Stimulated activated CD8-positive, alpha-beta memory T cell treated with anti-CD3 and anti-CD28 coated beads, Interleukin-4, amount 100 ng/mL, for 1 hour (primary cell): ENCODE measurements at regions not wholly inside any gene's neighbourhood (a gene's known extent, or its start where the extent isn't known, plus 50 kb on each side); places are given as distances from the start of the nearest gene placed in this dataset.

Source experiments
- DNase-seq, 2 donors: peaks; one replicate each; pipeline ENCODE4 v3.0.0-alpha.2; 2020; ENCODE audit warnings: low read depth in 2 of 2, low spot score in 1 of 2

- no peak for DNase-seq
Measured at GRCh38 chr6:139690007-139690406, 315.6 kb upstream of the CITED2 start.

DNA sequence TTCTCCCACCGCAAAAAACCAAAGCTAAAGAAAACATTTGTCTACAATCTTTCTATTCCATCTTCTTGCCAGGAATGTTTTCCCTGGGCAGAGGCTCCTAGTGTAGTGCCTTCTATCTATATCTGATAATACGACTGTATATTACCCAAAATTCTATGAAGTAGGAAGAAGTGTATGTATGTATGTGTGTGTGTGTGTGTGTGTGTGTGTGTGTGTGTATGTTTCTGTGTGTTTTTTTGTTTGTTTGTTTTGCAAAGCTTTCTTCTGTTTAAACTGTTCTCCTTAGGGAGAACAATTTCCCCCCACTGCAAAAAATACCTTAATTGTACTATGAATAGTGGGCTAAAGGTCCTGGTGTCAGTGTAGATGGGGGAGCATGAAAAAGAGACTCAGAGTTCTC, 312.6 kb upstream of the CITED2 start:
- DNase-seq = no peak

- no peak for DNase-seq
Measured at GRCh38 chr6:139686308-139686707, 311.9 kb upstream of the CITED2 start.

- no peak for DNase-seq
Measured at GRCh38 chr6:139685009-139685408, 310.6 kb upstream of the CITED2 start.

- no peak for DNase-seq
Measured at GRCh38 chr6:139680819-139681218, 306.4 kb upstream of the CITED2 start.

- no peak for DNase-seq
Measured at GRCh38 chr6:139679516-139680179, 305.2 kb upstream of the CITED2 start.

DNA sequence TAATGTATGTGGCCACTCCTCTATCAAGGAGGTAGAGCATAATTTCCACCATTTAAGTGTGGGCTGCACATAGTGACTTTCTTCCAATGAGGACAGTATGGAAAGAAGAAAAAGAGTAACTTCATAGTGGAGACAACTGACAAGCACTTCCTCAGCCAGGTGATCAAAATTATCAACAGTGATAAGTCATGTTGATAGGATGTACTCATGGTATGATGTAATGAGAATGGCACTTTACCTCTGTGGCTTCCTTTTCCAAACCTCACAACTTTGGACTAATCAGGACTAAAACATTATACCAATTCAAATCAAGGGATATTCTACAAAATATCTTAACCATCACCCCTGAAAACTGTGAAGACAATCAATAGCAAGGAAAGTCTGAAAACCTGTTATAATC, 302.3 kb upstream of the CITED2 start:
- no peak for DNase-seq

DNA sequence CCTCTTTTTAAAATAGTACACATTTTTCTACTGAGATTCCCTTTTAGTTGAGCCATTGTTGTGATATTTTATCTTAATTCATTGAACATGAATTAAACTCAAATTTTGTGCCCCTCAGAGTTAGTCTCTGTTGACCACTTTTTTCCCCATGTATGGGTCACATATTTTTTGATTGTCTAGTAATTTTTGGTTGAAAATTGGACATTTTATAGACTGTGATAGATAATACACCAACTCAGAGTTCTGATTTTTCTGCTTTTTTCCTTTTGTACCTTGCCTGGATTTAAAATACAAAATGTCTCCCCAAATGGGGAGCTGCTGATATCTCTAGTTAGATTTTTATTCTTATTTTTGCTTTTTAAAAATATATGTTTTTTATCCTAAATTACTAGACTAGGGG, 291.8 kb upstream of the CITED2 start:
- no peak for DNase-seq

- no peak for DNase-seq
Measured at GRCh38 chr6:139663996-139664395, 289.5 kb upstream of the CITED2 start.

DNA sequence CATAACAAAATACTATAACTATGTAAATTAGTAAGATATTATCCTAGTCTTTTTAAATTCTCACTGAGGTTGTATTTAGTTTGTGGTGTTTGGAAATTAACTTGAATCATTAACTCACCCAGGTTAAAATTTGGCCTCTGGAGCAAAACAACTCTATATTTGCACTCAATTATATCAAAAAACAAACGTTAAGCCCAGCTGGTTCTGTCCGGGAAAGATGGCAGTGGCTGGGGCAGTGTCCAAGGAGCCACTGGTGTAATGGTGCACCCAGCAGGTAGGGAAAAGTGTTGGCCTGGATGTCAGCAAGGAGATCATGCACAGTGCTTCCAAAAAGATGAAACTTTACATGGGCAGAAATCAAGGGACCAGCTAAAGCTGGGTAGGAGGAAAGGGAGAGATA, 285.3 kb upstream of the CITED2 start:
- DNase-seq = no peak

GRCh38 chr6:139659196-139659595, 284.7 kb upstream of the CITED2 start:
- DNase-seq = no peak

GRCh38 chr6:139657119-139657518, 282.7 kb upstream of the CITED2 start:
- no peak for DNase-seq

- DNase-seq = no peak
Measured at GRCh38 chr6:139655783-139656705, 281.6 kb upstream of the CITED2 start.

DNA sequence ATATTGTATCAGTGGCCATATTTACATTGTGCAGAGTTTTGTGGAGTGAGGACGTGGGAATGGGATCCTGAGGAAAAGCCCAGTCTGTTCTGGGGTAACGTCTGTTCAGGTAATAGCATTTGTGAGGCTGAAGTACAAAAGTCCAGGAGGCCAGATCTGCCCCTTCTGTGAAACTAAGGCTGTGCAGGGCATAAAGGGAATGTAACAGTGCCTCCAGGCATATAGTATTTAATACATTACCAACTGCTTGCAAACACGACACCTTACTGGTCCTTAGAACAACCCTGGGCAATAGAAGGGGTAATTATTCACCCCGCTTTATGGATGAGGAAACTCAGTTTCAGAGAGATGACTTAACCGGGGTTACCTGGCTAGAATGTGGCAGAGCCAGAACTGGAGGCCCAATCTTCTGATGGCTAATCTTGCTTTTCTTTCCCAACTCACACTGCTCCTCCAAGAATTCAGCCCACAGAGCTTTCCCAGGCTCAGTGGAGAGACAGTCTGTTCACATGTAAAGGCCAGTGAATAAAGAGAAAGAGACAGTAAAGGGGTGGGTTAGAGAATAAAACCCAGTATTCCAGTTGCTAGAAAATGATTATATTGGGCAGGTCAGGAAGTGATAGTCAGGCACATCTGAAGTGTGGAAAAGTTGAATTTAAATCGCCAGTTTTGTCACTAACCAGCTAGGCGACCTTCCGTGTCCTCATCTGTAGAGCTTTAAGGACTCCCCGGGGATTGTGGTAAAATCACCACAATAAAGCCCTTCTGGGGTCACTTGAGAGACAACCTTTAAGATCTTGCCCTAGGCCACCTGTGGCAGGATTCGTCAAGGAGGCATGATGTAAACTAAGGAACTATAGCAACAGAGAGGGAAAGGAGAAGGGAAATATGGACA, 280.7 kb upstream of the CITED2 start:
- no peak for DNase-seq

DNA sequence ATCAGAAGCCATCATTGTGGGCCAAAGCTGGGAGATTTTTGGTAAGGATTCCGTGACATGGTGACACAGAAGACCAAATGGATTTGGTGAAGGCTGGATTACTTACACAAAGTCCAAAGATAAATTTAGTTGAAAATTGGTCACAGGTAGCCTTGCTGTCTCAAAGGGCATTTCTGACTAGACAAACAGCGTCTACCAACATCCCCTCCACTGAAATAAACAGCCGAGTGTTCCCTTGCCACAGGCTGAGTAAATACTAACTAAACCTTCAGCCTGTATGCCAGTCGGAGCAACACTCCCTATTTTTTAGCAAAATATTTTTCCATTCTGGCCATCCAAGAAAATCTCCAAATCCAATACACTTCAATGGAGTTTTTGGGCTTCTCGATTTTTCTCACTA, 279.9 kb upstream of the CITED2 start:
- no peak for DNase-seq

DNA sequence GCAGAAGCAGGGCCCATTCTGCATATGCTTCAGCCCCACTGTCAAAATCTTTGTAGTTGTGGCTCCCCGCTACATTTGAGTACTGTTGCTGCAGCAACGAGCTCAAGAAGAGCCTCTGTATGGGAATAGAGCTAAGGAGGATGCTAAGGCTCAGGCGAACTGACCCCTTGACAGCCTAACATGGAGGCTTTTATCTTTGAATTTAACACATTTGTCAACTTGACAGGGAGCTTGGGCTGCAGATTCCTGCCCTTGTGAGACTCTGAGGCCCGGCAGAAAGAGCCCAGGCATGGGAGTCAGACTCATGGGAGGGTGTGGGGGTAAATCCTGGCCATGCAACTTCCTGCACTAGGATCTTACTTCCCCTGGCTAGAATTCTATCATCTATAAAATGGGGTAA, 278.7 kb upstream of the CITED2 start:
- no peak for DNase-seq

DNA sequence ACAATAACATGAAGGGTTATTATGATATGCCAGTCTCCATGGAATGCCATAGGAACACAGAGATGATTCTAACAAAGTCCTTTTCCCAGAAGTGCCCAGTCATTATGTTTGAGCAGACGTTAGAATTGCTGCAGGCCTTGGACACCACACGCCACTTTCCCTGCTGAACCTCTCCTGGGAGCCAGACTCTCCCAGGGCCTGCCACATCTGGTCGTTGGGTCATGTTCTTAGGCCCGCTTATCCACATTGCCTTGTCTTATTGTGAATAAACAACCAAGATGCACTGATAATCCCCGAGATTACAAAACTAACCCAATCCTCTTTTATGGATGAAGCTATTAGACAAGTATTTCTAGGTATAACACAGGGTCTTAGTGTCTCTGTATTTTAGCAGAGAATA, 276.5 kb upstream of the CITED2 start:
- no peak for DNase-seq

- DNase-seq = no peak
Measured at GRCh38 chr6:139649732-139650131, 275.3 kb upstream of the CITED2 start.

- no peak for DNase-seq
Measured at GRCh38 chr6:139649128-139649527, 274.7 kb upstream of the CITED2 start.

DNA sequence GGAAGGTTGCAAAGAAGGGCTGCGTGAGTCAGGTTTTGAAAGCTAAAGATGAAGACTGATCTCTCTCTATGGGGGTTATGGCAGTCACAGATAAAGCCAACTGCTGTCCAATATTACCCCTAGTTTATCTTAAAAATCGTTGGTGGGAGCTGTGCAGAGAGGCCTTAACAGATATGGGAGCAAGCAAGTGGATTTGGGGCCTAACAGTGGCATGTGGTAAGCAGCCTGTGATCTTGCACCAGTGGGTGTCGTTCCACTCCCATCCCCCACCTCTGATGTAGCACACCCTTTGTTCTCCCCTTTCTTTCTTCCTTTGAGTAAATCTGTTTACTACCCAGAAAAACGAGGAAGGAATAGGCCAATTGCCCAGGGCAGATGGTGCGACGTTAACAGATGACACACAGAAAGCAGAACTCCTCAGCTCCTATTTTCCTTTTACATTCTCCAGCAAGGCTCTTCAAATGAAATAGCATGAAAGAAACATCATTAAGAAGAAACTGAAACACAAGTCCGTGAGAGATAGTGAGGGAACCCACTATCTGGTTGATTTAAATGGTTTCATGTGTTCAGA, 274.1 kb upstream of the CITED2 start:
- DNase-seq = no peak

- DNase-seq = no peak
Measured at GRCh38 chr6:139647841-139648240, 273.4 kb upstream of the CITED2 start.
